H9 (cell line): ENCODE measurements at regions not wholly inside any gene's neighbourhood (a gene's known extent, or its start where the extent isn't known, plus 50 kb on each side); places are given as distances from the start of the nearest gene placed in this dataset.

Source experiments
- DNase-seq: peaks from one replicate; pipeline ENCODE4 v3.0.0-alpha.2; 2017
- H2AFZ ChIP-seq: one replicate; pipeline ENCODE4 v1.6.1; 2013; ENCODE audit warnings: mild to moderate bottlenecking, low read length, control low read depth, moderate library complexity
- H2AK5ac ChIP-seq: 2 replicates; pipeline ENCODE4 v1.6.1; 2013; ENCODE audit warnings: low read length, control low read depth, mixed read lengths; ENCODE audit not compliant: insufficient read length
- H2BK120ac ChIP-seq: one replicate; pipeline ENCODE4 v1.6.1; 2013; ENCODE audit warnings: low read depth, mild to moderate bottlenecking, low read length, control low read depth, inconsistent platforms; ENCODE audit not compliant: poor library complexity, severe bottlenecking
- H2BK12ac ChIP-seq: 2 replicates; pipeline ENCODE4 v1.6.1; 2013; ENCODE audit warnings: low read length, control low read depth, mixed read lengths, low read depth; ENCODE audit not compliant: insufficient read length
- H2BK15ac ChIP-seq: 2 replicates; pipeline ENCODE4 v1.6.1; 2013; ENCODE audit warnings: low read depth, low read length, control low read depth
- H2BK20ac ChIP-seq: one replicate; pipeline ENCODE4 v1.6.1; 2013; ENCODE audit warnings: low read depth, mild to moderate bottlenecking, low read length, control low read depth, inconsistent platforms; ENCODE audit not compliant: poor library complexity, severe bottlenecking
- H2BK5ac ChIP-seq: 2 replicates; pipeline ENCODE4 v1.6.1; 2013; ENCODE audit warnings: low read length, control low read depth, mixed read lengths; ENCODE audit not compliant: insufficient read length
- H3K14ac ChIP-seq: 2 replicates; pipeline ENCODE4 v1.6.1; 2013; ENCODE audit warnings: low read length, control low read depth; ENCODE audit not compliant: insufficient read depth
- H3K18ac ChIP-seq: 2 replicates; pipeline ENCODE4 v1.6.1; 2013; ENCODE audit warnings: low read depth, mild to moderate bottlenecking, mixed read lengths, low read length, control low read depth; ENCODE audit not compliant: insufficient read length
- H3K23ac ChIP-seq: 2 replicates; pipeline ENCODE4 v1.6.1; 2013; ENCODE audit warnings: low read length, control low read depth, mixed read lengths, low read depth; ENCODE audit not compliant: insufficient read length
- H3K23me2 ChIP-seq: 2 replicates; pipeline ENCODE4 v1.6.1; 2013; ENCODE audit warnings: low read depth, mild to moderate bottlenecking, mixed read lengths, low read length, control low read depth; ENCODE audit not compliant: insufficient read length, poor library complexity, severe bottlenecking
- H3K27ac ChIP-seq: 2 replicates; pipeline ENCODE4 v1.5.1; 2013; ENCODE audit warnings: low read length, control low read depth, mixed read lengths, low read depth; ENCODE audit not compliant: insufficient read length
- H3K27me3 ChIP-seq: 2 replicates; pipeline ENCODE4 v1.6.1; 2013; ENCODE audit warnings: low read length, control low read depth, inconsistent platforms; ENCODE audit not compliant: insufficient read depth
- H3K4ac ChIP-seq: 2 replicates; pipeline ENCODE4 v1.6.1; 2013; ENCODE audit warnings: low read depth, mild to moderate bottlenecking, control low read depth, inconsistent platforms, low read length, moderate library complexity
- H3K4me1 ChIP-seq: 2 replicates; pipeline ENCODE4 v1.6.1; 2013; ENCODE audit warnings: low read length, control low read depth, inconsistent platforms; ENCODE audit not compliant: insufficient read depth
- H3K4me2 ChIP-seq: 2 replicates; pipeline ENCODE4 v1.6.1; 2013; ENCODE audit warnings: low read length, control low read depth, mixed read lengths; ENCODE audit not compliant: insufficient read length, insufficient read depth
- H3K56ac ChIP-seq: 2 replicates; pipeline ENCODE4 v1.6.1; 2013; ENCODE audit warnings: low read depth, mild to moderate bottlenecking, mixed read lengths, low read length, control low read depth; ENCODE audit not compliant: insufficient read length
- H3K79me1 ChIP-seq: 2 replicates; pipeline ENCODE4 v1.6.1; 2013; ENCODE audit warnings: low read depth, mild to moderate bottlenecking, moderate library complexity, low read length, control low read depth, inconsistent platforms; ENCODE audit not compliant: insufficient read depth, poor library complexity, severe bottlenecking
- H3K79me2 ChIP-seq: 2 replicates; pipeline ENCODE4 v1.6.1; 2013; ENCODE audit warnings: low read length, control low read depth, inconsistent platforms; ENCODE audit not compliant: insufficient read depth
- H3K9ac ChIP-seq: 2 replicates; pipeline ENCODE4 v1.6.1; 2013; ENCODE audit warnings: low read length, control low read depth, mixed read lengths; ENCODE audit not compliant: insufficient read length; ENCODE audit errors: extremely low read depth
- H3K9me3 ChIP-seq: one replicate; pipeline ENCODE4 v1.6.1; 2013; ENCODE audit warnings: low read depth, low read length, inconsistent platforms; ENCODE audit not compliant: control insufficient read depth
- H3T11ph ChIP-seq: one replicate; pipeline ENCODE4 v1.6.1; 2013; ENCODE audit warnings: mild to moderate bottlenecking, low read length, control low read depth, inconsistent platforms
- H4K20me1 ChIP-seq: one replicate; pipeline ENCODE4 v1.6.1; 2013; ENCODE audit not compliant: control insufficient read depth, insufficient read length, insufficient read depth
- H4K5ac ChIP-seq: 2 replicates; pipeline ENCODE4 v1.6.1; 2013; ENCODE audit warnings: low read depth, mild to moderate bottlenecking, mixed read lengths, low read length, control low read depth; ENCODE audit not compliant: insufficient read length
- H4K8ac ChIP-seq: replicated peaks from 2 replicates; pipeline ENCODE4 v1.6.1; 2013; ENCODE audit warnings: low read length, control low read depth, mixed read lengths, low read depth; ENCODE audit not compliant: insufficient read length
- H4K91ac ChIP-seq: 2 replicates; pipeline ENCODE4 v1.6.1; 2013; ENCODE audit warnings: low read depth, mild to moderate bottlenecking, moderate library complexity, mixed read lengths, low read length, control low read depth; ENCODE audit not compliant: insufficient read length
- H3K27ac Mint-ChIP-seq, 3 experiments: 2 replicates in 2 of 3; 3 replicates in 1 of 3; pipeline ENCODE4 v1.8.0; 2020 to 2021; ENCODE audit warnings: mixed read lengths in 3 of 3, mild to moderate bottlenecking in 1 of 3, moderate library complexity in 1 of 3
- H3K27me3 Mint-ChIP-seq: 2 replicates; pipeline ENCODE4 v1.8.0; 2021; ENCODE audit warnings: low read depth, mild to moderate bottlenecking, moderate library complexity, mixed read lengths
- H3K36me3 Mint-ChIP-seq, 3 experiments: 2 replicates in 2 of 3; 3 replicates in 1 of 3; pipeline ENCODE4 v1.8.0; 2020 to 2021; ENCODE audit warnings: low read depth in 3 of 3, mixed read lengths in 3 of 3; ENCODE audit not compliant: insufficient read depth in 1 of 3
- H3K4me1 Mint-ChIP-seq, 2 experiments: 2 replicates each; pipeline ENCODE4 v1.8.0; 2020; ENCODE audit warnings: mixed read lengths in 2 of 2
- H3K4me3 Mint-ChIP-seq, 2 experiments: 2 replicates in 1 of 2; 3 replicates in 1 of 2; pipeline ENCODE4 v1.8.0; 2020 to 2021; ENCODE audit warnings: mild to moderate bottlenecking in 2 of 2, mixed read lengths in 2 of 2, moderate library complexity in 1 of 2
- H3K9me3 Mint-ChIP-seq, 2 experiments: 2 replicates in 1 of 2; 3 replicates in 1 of 2; pipeline ENCODE4 v1.8.0; 2020; ENCODE audit warnings: mild to moderate bottlenecking in 2 of 2, mixed read lengths in 2 of 2, moderate library complexity in 1 of 2
- WGBS: extraction: QIAGEN DNeasy Blood & Tissue Kit; methylation state at CpG from one replicate; pipeline ENCODE4 v1.1.7; 2013; ENCODE audit warnings: missing lambda C conversion rate, low lambda C conversion rate, mixed read lengths; ENCODE audit not compliant: insufficient read length; ENCODE audit errors: extremely low coverage; 5-methylcytosine and 5-hydroxymethylcytosine counted together
- TF ChIP-seq, protein P1 (sequence below): fragments of 200-600 bp; sonication (generic); conservative IDR thresholded peaks from 3 replicates; pipeline ENCODE4 v1.8.0; 2021; ENCODE audit warnings: antibody characterized with exemption, mild to moderate bottlenecking

DNA sequence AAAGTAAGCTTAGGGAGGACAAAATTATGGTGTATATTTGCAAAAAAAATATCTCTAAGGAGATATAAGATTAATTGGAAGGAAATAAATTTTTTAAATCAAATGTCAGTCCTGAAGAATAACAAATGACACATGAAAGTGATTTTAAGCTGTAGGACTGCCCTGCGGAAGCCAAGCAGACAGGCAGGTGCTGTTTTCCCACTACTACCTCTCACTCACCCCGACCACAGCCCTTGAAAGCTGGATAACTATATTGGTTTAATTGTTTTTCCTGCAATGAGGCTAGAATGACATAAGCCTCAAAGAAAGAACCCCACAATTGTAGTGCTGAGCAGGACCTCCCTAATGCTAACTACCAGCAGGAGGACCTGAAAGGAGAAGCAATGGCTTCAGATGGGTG lies 68.6 kb upstream of the VIPR2 start:
- H3T11ph ChIP-seq, result no peak overlapping the region
- no peaks in the 10 kb centered on the region for H3K23me2 ChIP-seq
- H4K5ac ChIP-seq, result no peak overlapping the region
- no peak overlapping the region for H3K4me2 ChIP-seq
- H2AK5ac ChIP-seq, result no peak overlapping the region
- no peak overlapping the region for H2BK12ac ChIP-seq
- no peak overlapping the region for H3K27ac ChIP-seq
- H2BK5ac ChIP-seq, result no peak overlapping the region
- peaks cover 2% of the 10 kb centered on the region; the same call in 1 of the 2 replicates for H3K4me1 ChIP-seq
- no peak overlapping the region for H3K4me3 Mint-ChIP-seq
- no peak overlapping the region for H4K91ac ChIP-seq
- no peak overlapping the region for H3K14ac ChIP-seq
- no peak overlapping the region for H4K8ac ChIP-seq
- no peaks in the 10 kb centered on the region for H4K20me1 ChIP-seq
- no peaks in the 10 kb centered on the region for H3K9me3 ChIP-seq
- no peak overlapping the region for H3K23ac ChIP-seq
- no CpG with 5 or more reads among the region's 2 CpGs for WGBS
- no peak overlapping the region for H2BK15ac ChIP-seq
- no peaks in the 10 kb centered on the region for H3K79me1 ChIP-seq
- H3K9ac ChIP-seq, result no peak overlapping the region
- H2BK20ac ChIP-seq, result no peak overlapping the region
- TF ChIP-seq, protein P1, sequence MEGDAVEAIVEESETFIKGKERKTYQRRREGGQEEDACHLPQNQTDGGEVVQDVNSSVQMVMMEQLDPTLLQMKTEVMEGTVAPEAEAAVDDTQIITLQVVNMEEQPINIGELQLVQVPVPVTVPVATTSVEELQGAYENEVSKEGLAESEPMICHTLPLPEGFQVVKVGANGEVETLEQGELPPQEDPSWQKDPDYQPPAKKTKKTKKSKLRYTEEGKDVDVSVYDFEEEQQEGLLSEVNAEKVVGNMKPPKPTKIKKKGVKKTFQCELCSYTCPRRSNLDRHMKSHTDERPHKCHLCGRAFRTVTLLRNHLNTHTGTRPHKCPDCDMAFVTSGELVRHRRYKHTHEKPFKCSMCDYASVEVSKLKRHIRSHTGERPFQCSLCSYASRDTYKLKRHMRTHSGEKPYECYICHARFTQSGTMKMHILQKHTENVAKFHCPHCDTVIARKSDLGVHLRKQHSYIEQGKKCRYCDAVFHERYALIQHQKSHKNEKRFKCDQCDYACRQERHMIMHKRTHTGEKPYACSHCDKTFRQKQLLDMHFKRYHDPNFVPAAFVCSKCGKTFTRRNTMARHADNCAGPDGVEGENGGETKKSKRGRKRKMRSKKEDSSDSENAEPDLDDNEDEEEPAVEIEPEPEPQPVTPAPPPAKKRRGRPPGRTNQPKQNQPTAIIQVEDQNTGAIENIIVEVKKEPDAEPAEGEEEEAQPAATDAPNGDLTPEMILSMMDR, result no peak
- no peak overlapping the region for H3K18ac ChIP-seq
- H3K79me2 ChIP-seq, result no peaks in the 10 kb centered on the region
- no peaks in the 10 kb centered on the region for H3K27me3 ChIP-seq
- H3K27me3 Mint-ChIP-seq, result peaks cover 2% of the 10 kb centered on the region; the same call in 1 of the 2 replicates
- DNase-seq, result no peak
- no peak overlapping the region for H3K56ac ChIP-seq
- H3K27ac Mint-ChIP-seq, result no peak overlapping the region
- no peaks in the 10 kb centered on the region for H3K4me1 Mint-ChIP-seq
- no peak overlapping the region for H2BK120ac ChIP-seq
- peaks cover 0 to 78% of the 10 kb centered on the region in 2 experiments; a peak in 2 of 5 replicates for H3K9me3 Mint-ChIP-seq
- no peak overlapping the region for H2AFZ ChIP-seq
- H3K36me3 Mint-ChIP-seq, result peaks cover 0 to 30% (median 0%) of the 10 kb centered on the region in 3 experiments; a peak in 2 of 7 replicates
- H3K4ac ChIP-seq, result no peak overlapping the region
